ENCODE measurements at regions not wholly inside any gene's neighbourhood (a gene's known extent, or its start where the extent isn't known, plus 50 kb on each side); places are given as distances from the start of the nearest gene placed in this dataset.
"Not testable (repeated sequence)": the region's sequence is repeated elsewhere in the genome, so short reads cannot be mapped to it uniquely, and the experiment has no call there.

GRCh38 chrY:8151561-8151960 is 1185.7 kb upstream of the TSPY4 start:
- DNase-seq, result no peak

DNA sequence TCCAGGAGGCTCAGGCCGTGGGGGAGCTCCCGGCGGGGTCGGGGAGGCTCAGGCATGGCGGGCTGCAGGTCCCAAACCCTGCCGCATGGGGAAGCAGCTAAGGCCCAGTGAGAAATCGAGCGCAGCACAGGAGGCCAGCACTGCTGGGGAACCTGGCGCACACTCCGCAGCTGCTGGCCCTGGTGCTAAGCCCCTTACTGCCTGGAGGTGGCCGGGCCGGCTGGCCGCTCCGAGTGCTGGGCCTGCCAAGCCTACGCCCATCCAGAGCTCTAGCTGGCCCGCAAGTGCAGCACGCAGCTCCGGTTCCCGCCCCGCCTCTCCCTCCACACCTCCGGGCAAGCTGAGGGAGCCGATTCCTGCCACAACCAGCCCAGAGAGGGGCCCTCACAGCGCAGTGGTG is 1208.7 kb upstream of the TSPY4 start:
- no peak for DNase-seq

- no peak for DNase-seq
Measured at GRCh38 chrY:8125907-8126571, 1211.2 kb upstream of the TSPY4 start.

GRCh38 chrY:8121825-8122224 is 1210.3 kb upstream of the AMELY start:
- no peak for DNase-seq

DNA sequence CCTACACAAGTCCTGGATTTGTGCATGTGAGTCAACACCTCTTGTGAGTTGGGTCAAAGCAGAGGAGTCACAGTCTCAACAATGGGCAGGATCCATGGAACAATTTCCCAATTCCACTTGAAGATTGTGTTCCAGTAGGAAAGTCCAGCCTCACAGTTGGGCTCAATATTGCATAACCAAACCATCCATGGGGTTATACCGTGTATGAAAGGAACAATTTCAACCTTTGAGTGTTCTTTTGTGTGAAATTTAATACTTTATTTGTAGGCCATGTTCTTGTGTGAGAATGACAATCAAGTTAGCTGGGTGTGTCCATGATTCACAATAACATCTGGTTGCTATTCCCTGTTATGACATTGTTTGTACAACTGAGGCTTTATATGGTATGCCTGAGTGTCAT is 1182.9 kb upstream of the AMELY start:
- no peak for DNase-seq

DNA sequence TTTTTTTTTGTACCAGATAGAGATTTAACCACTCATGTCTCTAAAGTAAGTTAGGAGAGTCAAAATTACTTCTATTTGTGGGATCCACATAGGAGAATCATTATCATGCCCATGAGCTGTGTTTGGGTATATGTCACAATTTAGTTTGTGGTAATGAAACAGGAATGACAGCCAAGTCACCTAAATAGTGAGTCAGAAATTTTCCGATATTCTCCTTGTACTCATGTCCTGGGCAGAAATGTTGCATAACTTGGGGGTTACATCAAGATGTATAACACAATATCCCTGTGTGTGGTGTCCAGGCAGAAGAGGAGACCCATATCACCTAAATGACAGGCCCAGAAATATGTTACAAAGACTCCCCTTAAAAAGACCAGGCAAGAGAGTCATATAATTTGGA is 1181.4 kb upstream of the AMELY start:
- no peak for DNase-seq

DNA sequence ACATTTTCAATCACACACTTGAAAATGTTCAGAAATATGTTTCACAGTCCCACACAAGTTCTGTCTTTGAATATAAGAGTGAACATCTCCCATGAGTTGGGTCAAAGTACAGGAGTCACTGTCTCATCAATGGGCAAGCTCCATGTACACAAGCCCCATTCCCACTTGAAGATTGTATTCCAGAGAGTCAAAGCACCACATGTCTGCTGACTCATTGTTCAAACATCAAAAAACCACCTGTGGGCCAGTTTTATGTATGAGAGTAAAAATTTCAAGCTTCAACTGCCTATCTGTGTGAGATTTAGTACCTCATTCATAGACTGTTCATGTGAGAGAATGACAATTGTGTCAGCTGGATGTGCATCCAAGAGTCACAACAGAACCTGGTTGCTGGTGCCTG is 1174.4 kb upstream of the AMELY start:
- no peak for DNase-seq

DNA sequence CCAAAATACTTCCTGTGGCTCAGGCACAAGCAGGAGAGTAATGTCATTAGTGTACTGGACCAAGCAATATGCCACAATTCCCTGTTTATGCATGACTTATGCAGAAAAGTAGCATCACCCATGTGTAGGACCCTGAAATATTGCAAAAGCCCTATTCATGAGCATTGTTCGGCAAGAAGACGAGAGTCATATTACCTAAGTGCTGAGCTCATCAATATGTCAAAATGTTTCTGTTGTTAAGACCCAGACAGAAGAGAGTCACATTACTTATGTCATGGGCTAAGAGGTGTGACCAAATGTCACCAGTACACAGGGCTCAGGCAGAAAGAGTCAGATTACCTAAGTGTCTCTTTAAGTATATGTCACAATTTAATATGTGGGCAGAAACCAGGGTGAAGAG is 1172.6 kb upstream of the AMELY start:
- no peak for DNase-seq

- DNase-seq, result no peak
Measured at GRCh38 chrY:8081151-8081550, 1169.6 kb upstream of the AMELY start.

DNA sequence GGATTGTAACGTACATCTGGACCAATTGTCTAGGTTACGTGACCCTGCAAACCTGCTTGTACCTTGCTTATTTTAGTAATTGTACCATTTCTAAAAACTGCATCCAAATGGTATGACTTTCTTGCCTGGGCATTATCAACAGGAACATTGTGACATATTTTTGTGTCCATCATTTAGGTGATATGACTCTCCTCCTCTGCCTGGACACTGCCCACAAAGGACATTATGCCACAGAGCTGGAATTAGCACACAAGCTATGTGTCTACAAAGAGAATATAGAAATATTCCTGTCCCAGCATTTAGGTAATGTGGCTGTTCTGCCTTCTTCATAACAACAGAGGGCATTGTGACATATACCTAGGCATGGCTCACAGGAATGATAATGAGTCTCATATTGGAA is 1153.7 kb upstream of the AMELY start:
- DNase-seq, result no peak

DNA sequence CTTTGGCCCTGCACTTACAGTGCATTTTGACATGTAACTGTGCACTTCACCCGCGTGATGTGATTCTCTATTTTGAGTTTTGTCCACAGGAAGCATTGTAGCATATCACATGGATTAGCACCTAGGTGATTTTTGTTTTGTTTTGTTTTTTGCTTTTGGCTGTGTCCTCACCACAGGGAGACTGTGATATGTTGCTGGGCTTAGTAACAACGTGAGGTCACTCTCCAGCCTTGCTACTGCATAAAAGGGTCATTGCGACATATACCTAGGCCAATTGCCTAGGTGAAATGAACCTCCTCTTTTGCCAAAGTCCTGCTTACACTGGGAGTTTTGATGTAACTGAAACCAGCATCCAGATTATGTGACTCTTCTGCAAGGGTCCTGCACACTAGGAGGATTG is 1152.9 kb upstream of the AMELY start:
- no peak for DNase-seq

GRCh38 chrY:8063973-8064372 is 1152.4 kb upstream of the AMELY start:
- DNase-seq, result no peak

DNA sequence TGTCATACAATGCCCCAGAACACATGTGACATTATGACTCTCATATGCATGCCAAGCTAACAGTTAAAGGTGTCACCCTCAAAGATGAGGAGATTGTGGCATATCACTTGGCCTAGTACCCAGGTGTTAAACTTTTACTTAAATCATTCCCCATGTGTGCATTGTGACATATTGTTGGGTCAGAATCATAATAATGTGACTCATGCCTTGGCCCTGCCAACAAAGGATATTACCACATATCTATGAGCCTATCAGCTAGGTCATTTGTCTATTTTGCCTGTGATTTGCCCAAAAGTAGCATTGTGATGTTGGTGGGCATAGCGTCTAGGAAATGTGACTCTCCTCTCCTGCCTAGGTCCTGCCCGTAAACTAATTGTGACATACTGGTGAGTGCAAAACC is 1147.1 kb upstream of the AMELY start:
- DNase-seq, result no peak

DNA sequence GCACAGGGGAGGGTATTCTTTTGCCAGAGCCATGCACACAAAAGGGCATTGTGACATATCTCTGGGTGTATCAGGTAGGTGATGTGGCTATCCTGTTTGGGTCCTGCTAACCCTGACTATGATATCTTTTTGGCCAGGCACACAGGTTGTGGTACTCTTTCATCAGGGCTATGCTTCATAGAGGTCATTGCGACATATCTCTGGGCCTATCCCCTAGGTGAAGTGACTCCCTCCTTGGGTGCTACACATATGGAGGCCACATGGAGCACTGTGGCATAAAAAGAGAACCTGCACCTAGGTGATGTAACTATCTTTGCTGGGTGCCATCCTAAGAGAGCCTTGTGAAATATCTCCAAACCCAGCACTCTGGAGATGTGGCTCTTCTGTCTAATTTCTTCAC is 1139.8 kb upstream of the AMELY start:
- no peak for DNase-seq

GRCh38 chrY:8041238-8041637 is 1129.7 kb upstream of the AMELY start:
- no peak for DNase-seq

- DNase-seq, result no peak
Measured at GRCh38 chrY:8036563-8036962, 1125.0 kb upstream of the AMELY start.

DNA sequence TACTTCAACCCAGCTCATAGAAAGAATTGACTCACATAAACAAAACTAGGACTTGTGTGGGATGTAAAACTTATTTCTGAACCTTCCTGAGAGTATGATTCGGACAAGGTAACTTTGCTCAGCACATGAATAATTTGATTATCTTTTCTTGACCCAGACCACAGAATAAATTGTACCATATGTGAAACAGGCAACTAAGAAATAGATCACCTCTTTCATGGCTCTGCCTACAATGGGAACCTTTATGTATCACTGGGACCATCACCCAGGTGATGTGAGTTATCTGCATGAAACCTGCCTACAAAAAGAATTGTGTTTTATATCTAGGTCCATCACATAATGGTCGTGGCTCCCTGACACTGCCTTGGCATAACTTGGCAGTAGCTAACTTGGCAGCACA is 1124.1 kb upstream of the AMELY start:
- no peak for DNase-seq

DNA sequence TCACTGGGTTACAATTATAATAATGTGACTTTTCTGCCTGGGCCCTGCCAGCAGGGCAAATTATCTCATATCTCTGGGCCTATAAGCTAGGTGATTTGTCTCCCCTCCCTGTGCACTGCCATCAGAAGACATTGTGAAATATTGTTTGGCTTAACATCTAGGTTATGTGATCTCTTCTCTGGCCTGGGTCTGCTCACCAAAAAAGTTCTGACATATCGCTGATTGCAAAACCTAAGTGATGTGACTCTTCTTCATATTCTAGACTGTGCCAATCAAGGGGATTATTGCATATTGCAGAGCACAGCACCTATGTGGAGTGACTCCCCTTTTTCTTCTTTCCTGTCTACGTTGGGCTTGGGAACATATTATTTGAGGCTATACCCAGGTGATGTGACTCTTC is 1123.1 kb upstream of the AMELY start:
- no peak for DNase-seq

- no peak for DNase-seq
Measured at GRCh38 chrY:8033200-8033599, 1121.6 kb upstream of the AMELY start.

GRCh38 chrY:8020540-8020939 is 1109.0 kb upstream of the AMELY start:
- DNase-seq, result no peak

GRCh38 chrY:8011515-8011914 is 1100.0 kb upstream of the AMELY start:
- DNase-seq, result no peak

DNA sequence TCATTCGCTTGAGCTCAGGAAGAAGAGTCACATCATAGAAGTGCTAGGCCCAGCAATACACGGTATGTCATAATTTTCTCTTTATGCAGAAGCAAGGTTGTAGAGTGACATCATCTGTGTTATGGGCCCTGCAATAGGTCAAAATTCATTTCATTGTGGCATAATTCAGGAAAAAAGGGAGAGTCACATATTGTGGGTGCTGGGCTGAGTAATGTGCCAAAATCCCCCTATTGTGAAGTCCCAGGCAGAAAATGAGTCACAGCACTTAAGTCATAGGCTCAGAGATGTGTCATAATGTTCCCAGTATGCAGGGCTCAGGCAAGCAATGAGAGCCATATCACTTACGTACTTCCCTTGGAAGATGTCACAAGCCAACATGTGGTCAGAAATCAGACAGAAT is 1092.6 kb upstream of the AMELY start:
- DNase-seq, result no peak

DNA sequence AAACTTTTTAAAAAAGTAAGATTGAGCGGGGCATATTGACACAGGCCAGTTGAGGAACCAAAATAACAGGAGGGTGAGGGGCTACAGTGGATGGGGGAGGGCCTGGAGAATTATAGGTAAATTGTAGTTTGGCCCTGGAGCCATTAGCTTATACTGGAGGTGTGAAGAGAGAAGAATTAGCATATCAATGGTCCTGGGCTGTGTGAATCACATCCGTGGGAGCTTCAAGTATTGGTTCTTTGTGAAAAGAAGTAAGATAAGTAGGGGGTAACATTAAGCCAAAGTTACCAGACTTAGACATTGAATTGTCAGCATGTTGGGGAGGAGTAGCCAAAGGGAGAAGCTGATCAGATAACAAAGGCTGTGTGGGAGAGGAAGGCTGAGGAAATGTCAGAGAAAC is 1085.2 kb upstream of the AMELY start:
- no peak for DNase-seq

GRCh38 chrY:7994781-7995180 is 1083.2 kb upstream of the AMELY start:
- not testable (repeated sequence) for DNase-seq

DNA sequence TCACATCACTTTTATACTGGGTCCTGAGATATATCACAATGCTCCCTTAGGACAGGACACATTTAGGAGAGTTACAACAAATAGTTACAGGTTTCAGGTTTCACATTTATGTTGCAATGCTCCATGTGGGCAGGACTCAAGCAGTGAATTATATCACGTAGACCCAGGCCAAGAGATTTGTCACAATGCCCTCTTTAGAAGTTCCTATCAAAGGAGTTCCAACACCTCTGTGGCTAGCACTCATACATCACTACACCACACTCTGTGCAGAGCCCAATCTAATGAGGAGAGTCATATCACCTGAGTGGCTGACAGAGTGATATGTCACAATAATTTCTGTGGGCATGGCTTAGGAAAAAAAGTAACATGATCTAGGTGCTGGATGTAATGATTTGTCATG is 1068.2 kb upstream of the AMELY start:
- no peak for DNase-seq

DNA sequence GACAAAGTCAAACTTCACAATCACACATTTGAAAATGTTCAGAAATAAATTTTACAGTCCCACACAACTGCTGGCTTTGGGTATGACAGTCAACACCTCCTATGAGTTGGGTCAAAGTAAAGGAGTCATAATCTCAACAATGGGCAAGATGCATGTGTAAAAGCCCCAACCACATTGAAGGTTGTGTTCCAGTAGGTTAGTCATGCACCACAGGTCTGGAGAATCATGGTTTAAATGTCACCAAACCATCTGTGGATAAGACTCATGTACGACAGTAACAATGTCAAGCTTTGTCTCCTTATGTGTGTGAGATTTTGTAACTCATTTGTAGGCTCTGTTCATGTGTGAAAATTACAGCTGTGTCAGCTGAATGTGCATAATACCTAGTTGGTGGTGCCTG is 1065.7 kb upstream of the AMELY start:
- no peak for DNase-seq
